HG02610 (cell line): ENCODE measurements at regions not wholly inside any gene's neighbourhood (a gene's known extent, or its start where the extent isn't known, plus 50 kb on each side); places are given as distances from the start of the nearest gene placed in this dataset.

Experiments used
- ATAC-seq: cut with Tn5 transposase; IDR thresholded peaks from one replicate; pipeline ENCODE4 v1.9.1; 2021; ENCODE audit warnings: mild to moderate bottlenecking, moderate library complexity; ENCODE audit not compliant: unreplicated experiment

GRCh38 chr2:60400462-60401246, 152.8 kb downstream of the BCL11A start:
- ATAC-seq, result peak; percentile 48

DNA sequence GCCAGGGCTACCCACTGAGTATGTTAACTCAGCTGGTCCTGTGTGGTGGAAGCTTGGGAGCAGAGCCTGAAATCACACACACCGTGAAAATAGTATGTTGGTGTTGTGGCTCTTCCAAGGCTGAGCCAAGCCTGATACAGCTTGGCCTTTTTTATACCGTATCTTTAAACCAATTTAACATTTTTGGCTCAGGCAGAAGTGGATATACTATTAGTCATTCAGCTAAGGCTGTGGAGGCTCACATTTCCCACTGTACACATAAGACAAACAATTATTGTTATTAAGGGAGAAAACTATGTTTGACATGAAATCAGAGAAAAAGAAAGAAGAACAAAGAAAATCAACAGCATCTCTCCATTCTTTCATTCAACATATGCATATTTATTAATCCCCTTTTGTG, 159.0 kb downstream of the BCL11A start:
- ATAC-seq, result no peak

DNA sequence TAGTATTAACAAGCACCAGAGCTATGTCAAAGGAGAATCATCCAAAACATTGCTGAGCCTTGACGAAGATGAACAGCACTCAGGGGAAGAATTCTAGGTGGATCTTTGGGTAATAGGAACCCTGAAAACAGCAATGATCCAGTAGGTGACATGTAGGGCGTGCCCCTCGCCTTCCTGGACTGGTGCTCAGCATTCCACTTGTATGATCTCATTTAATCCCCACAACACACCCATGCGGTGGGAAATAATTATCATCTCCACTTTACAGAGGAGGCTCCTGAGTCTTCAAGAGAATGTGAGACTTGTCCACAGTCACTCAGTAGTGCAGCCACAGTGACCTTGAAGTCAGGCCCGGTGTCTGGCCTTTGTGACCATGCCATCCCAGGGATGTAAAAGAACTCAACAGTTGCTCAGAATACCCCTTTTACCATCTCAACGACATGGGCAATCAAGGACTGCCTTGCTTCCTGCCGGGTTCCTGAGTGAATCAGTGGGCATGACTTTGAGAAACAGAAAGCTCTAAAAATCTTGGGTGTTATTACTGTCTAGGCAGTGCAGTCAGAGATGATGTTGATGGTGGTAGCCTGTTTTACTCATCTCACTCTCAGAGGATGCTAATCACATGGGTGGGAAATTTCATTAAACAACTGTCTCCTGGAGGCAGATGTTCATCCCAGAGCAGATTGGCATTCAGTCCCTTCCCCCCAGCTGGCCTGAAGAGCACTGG, 161.6 kb downstream of the BCL11A start:
- ATAC-seq, result peak; percentile 84

- ATAC-seq, result peak; percentile 32
Observed at GRCh38 chr2:60391230-60391629, 162.2 kb downstream of the BCL11A start.

DNA sequence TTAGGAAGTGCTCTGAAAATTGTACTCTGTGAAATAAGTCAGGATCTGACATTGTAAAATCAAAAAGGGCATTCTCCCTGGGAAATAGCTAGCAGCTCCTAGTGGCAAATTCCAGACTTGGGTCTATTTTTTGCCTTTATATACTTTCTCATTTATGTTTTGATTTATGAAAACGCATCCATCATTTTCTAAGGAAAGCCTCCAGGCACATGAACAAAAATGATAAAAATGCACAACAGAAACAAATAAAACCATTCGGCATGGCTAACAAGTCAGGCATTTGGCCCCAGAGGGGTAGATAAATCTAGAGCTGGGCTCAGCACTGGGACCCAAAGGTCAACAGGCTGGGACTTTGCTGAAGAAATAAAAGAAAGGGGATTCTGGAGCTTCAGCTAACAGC, 167.0 kb downstream of the BCL11A start:
- no peak for ATAC-seq

GRCh38 chr2:60385648-60386047, 167.8 kb downstream of the BCL11A start:
- ATAC-seq, result no peak

DNA sequence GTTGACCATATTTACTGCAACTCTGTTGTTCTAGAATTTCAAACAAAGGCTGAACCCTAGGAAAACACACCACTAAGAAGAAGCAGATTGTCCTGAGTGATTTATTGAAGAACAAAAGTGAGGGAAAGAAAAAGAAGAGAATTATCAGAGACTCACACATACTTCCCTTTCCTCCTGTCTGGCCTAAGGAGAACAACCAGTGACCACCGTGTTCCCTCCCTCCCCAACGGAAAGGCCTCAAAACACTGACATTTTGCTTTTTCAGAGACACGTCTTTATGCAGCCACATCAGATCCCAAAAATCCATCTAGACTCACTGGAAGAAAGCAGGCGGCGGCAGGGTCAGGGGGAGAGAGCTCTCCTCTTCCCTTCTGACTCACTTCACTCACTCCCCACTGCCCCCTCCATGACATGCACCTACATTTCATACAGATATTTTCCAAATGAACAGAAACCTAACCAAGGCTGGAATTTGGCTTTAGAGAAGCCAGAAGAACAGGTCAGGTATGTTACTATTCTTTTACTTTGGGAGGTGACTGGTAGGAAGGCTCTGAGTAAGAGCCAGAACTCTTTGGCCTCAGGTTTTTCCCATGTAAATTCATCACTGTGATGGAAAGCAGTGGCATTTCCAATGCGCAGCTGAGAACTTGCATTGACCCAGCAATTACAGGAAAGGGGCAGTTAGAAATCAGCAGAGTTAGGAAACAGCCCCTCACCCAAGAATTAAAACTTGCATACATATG, 169.9 kb downstream of the BCL11A start:
- ATAC-seq, result no peak

GRCh38 chr2:60380411-60380810, 173.0 kb downstream of the BCL11A start:
- ATAC-seq, result no peak

DNA sequence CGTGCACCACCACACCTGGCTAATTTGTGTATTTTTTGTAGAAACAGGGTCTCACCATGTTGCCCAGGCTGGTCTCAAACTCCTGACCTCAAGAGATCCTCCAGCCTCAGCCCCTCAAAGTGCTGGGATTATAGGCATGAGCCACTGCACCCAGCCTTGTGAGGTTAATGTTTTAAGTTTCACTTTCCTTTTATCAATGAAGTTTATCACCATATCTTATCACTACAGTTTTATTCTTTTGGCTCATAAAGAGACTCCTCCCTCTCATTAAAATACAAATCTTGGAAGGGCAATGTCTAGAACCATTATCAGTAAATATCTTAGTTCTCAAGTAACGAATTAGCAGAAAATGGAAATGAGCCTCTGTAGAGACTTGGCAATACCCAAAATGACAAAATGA, 173.8 kb downstream of the BCL11A start:
- peak; percentile 39 for ATAC-seq

DNA sequence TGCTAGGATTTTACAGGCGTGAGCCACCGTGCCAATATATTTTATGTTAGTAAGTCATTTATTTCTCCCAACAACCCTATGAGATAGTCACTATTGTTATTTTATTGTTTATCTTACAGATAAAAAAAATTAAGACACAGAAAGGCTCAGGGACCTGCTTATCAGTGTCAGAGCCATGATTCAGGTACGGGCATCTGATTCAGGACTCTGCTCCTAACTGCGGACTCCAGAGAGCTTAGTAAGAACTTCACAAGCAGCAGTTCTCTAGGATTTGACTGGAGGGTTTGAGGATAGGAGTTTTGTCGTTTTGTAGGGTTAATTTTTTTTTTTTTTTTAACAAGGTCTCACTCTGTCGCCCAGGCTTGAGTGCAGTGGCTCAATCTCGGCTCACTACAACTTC, 174.2 kb downstream of the BCL11A start:
- ATAC-seq, result no peak

GRCh38 chr2:60377825-60378224, 175.6 kb downstream of the BCL11A start:
- ATAC-seq, result no peak

GRCh38 chr2:60376252-60376651, 177.2 kb downstream of the BCL11A start:
- ATAC-seq, result no peak

DNA sequence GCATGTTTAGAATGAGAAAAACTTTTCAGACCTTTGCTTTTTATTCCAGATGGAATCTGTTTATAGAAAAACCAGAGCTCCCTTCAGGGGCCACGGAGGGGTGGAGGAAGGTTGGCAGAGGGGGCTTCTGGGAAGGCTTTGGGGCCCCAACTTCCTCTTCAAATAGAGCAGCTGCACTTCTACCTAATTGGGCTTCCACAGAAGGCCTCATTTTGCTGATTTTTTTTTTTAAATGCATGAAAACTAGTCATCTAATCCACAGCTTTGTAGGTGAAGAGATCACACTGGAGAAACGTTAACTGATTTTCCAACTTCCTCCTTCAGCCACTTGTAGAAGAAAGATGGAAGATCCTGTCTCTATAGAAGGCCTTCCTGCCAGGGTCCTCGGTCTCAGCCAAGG, 181.8 kb downstream of the BCL11A start:
- no peak for ATAC-seq

DNA sequence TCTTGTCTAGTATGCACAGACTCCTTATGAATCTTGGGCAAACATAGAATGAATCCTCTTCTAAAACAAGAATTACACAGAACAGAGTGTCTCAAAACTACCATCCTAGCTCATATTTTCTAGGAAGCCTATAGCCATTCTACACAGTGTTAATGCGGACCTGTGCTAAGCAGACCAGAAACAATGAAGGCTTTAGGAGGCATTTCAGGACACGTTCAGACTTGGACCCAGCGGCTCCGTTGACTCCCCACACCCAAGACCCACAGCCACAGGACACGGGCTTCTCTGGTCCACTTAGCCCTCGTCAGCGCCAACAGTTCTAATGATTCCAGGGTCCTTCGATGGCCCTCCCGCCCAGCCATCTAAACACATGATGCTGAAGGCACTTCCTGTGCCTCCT, 182.2 kb downstream of the BCL11A start:
- no peak for ATAC-seq

DNA sequence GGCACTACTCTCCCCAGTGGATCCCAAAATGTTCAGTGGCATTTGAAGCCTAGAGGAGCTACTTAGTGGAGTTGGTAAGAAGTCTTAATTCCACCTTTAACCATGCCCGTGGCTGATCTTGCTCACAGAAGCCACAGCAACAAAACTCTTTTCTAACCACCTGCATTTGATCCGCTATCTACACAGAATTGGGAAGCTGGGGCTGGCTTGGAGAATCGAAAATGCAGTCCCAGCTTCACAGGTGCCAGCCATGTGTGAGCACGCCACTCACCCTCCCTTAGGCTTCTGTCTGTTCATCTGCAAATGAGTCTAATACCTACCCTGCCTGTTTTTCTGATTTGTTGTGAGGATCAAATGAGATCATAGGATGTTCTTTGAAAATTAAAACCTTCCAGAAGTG, 182.6 kb downstream of the BCL11A start:
- no peak for ATAC-seq

DNA sequence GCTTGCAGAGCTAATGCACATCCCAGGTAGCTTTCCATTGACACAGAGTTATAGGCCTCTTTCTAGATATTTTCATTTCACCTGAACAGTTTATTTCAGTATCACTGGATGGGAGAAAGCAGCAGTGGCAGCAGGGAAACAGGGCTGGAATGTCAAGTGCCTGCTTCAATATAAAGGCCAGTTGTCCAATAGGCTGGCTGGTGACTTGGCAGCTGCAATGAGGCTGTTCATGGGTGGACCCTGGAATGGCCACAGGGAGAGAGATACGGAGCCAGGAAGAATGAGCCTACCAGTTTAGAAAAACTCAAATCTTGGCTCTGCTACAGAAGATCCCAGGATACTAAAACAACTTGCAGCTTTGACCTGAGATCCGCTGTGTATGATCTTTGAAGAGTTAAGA, 185.0 kb downstream of the BCL11A start:
- ATAC-seq, result no peak

DNA sequence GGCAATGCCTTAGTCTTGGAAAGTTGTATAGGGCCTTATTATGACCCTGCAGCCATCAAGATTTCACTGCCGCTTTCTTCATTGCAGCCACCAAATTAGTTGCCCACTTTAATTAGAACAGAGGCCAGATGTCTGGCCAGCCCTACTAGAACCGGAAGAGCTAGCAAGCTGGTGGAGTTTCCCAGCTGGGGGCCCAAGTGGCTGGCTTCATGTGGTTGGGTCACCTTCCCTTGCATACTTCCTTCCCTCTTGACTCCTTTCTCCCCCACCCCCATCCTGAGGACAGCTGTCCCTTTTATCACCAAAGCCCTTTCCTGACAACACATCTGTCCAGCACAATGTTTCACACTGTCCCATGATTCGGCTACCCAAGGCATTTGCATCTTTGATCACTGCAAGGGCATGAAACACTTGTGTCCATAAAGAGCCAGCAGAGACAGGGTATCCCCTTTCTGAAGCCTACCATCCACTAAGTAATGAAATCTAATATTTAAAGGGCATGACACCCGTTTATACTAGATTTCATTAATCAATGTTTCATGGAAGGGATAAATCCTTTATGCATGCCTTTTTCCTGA, 187.2 kb downstream of the BCL11A start:
- ATAC-seq, result peak; percentile 56

DNA sequence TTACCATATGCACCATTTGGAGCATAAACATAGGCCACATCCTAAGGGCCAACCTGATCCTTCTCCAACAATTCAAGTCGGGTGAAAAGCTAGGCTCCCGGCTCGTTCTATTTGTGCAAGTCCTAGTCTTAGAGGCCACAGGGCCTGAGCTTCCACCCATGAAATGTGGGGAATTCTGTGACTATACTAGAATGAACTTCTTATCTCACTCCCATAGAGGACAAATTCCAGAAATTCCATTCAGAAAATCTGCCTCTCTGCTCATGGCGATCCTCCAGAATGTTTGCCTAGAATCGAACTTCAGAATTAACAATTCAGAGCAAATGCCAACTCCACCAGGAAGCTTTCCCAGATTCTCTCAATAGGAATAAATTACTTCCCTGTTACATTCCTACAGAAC, 187.9 kb downstream of the BCL11A start:
- no peak for ATAC-seq

DNA sequence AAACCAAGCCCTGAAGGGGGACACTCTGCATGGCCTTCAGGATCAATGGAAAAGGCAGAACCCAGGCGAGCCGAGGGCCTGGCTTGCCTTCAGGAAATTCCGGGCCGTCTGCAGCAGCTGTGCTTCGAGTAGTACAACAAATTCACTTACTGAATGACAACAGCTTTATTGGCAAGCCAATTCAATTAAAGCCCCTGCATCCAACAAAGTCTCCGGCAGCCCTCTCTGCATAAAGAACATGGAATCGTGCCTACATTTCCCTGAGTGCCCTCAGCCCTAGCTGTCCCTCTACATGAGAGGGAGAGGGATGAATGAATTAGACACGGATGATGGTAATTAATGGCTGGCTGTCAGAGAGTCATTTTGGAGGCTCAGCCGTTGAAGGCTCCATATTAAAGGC, 189.0 kb downstream of the BCL11A start:
- no peak for ATAC-seq

DNA sequence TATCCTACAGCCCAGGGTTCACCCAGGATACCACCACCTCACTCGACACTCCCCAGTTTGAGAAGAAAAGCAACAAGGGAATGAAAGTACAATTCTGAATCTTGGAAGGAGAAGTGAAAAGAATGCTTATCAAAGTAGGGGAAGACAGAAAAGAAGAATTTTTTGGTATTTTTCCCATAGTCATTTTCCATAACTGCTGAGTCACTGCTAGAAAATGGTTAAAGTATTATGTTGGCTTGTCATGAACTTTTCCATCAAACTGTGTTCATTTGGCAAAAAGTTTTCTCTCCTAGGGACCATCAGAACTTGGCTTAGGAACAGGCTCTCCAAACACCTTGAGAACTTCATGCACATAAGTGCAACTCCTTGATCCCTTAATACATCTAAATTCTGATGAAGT, 192.0 kb downstream of the BCL11A start:
- ATAC-seq, result no peak

DNA sequence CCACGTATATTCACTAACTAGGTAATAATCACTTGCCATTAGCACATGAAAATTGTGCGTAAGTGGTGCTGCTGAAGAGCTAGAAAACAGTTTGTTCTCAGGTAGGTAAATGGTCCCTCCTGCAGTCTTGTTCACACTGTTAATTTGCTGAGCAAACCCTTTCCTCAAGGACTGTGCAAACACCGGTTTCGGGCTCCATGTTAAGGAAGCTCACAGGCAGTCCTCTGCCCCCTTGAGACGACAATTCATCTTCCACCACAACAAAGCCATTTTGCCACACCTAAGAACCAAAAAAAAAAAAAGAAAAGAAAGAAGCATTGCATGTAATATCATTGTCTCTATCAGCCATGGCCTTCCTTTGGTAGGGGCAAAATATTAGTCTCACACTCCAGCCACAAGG, 193.9 kb downstream of the BCL11A start:
- ATAC-seq, result no peak
